SU-DHL-6 (cell line): ENCODE measurements at regions not wholly inside any gene's neighbourhood (a gene's known extent, or its start where the extent isn't known, plus 50 kb on each side); places are given as distances from the start of the nearest gene placed in this dataset.
"Not testable (repeated sequence)": the region's sequence is repeated elsewhere in the genome, so short reads cannot be mapped to it uniquely, and the experiment has no call there.

Experiments
- H2AFZ ChIP-seq: fragments of 200-600 bp; sonication (generic); 2 replicates; pipeline ENCODE4 v1.6.1; 2014; ENCODE audit warnings: low read depth, mild to moderate bottlenecking, moderate library complexity, mixed read lengths, antibody characterized with exemption, low read length; ENCODE audit not compliant: severe bottlenecking
- H3F3A ChIP-seq: fragments of 200-600 bp; shearing (Covaris generic); 2 replicates; pipeline ENCODE4 v1.6.0; 2016; ENCODE audit warnings: antibody characterized with exemption, mild to moderate bottlenecking; ENCODE audit not compliant: insufficient read depth
- H3K27ac ChIP-seq: fragments of 200-600 bp; sonication (generic); 2 replicates; pipeline ENCODE4 v1.5.1; 2016; ENCODE audit warnings: low read depth, mild to moderate bottlenecking, low read length, moderate library complexity, mixed read lengths
- H3K27me3 ChIP-seq: fragments of 200-600 bp; sonication (generic), shearing (Covaris generic); 2 replicates; pipeline ENCODE4 v1.6.0; 2014; ENCODE audit warnings: mild to moderate bottlenecking, low read length
- H3K36me3 ChIP-seq: fragments of 200-600 bp; sonication (generic); 2 replicates; pipeline ENCODE4 v1.6.1; 2014; ENCODE audit warnings: mild to moderate bottlenecking, low read length, mixed read lengths
- H3K4me2 ChIP-seq: fragments of 300-600, 200-600 bp; shearing (Covaris generic), sonication (generic); 2 replicates; pipeline ENCODE4 v1.6.0; 2014; ENCODE audit warnings: low read length, low read depth, mild to moderate bottlenecking; ENCODE audit not compliant: poor library complexity, severe bottlenecking
- H3K4me3 ChIP-seq: fragments of 200-600 bp; sonication (generic); 2 replicates; pipeline ENCODE4 v1.5.1; 2014; ENCODE audit warnings: antibody characterized with exemption, low read length, mild to moderate bottlenecking, mixed read lengths; ENCODE audit not compliant: insufficient read depth, poor library complexity, severe bottlenecking
- H3K79me2 ChIP-seq: fragments of 200-600 bp; sonication (generic); 2 replicates; pipeline ENCODE4 v1.6.1; 2014; ENCODE audit warnings: mild to moderate bottlenecking, low read length, moderate library complexity; ENCODE audit not compliant: insufficient read depth
- H3K9ac ChIP-seq: fragments of 200-600 bp; sonication (generic); 2 replicates; pipeline ENCODE4 v1.7.0; 2014; ENCODE audit warnings: mild to moderate bottlenecking, low read length
- H3K9me2 ChIP-seq: fragments of 200-600 bp; sonication (generic); replicated peaks from 2 replicates; pipeline ENCODE4 v1.6.1; 2014; ENCODE audit warnings: low read length; ENCODE audit not compliant: insufficient read depth
- H3K9me3 ChIP-seq: fragments of 200-600 bp; sonication (generic); 2 replicates; pipeline ENCODE4 v1.6.1; 2014; ENCODE audit warnings: low read length, mixed read lengths; ENCODE audit not compliant: insufficient read depth
- H4K20me1 ChIP-seq: fragments of 200-600 bp; sonication (generic); 2 replicates; pipeline ENCODE4 v1.6.1; 2014; ENCODE audit warnings: low read depth, mild to moderate bottlenecking, antibody characterized with exemption, low read length, moderate library complexity, mixed read lengths
- EZH2phosphoT487 ChIP-seq: fragments of 200-600 bp; sonication (generic), shearing (Covaris generic); conservative IDR thresholded peaks from 2 replicates; pipeline ENCODE4 v1.6.1; 2018; ENCODE audit warnings: mild to moderate bottlenecking, antibody characterized with exemption, low read length, moderate library complexity, mixed read lengths
- TF ChIP-seq, protein P1 (sequence below): fragments of 200-600 bp; sonication (generic); IDR thresholded peaks from one replicate; pipeline ENCODE4 v1.5.1; 2017; ENCODE audit warnings: antibody characterized with exemption, mild to moderate bottlenecking, low read length, moderate library complexity; ENCODE audit not compliant: insufficient read depth, poor library complexity, severe bottlenecking

GRCh38 chr4:59666645-59667044, 1533.5 kb upstream of the ADGRL3 start:
- H3F3A ChIP-seq = no peaks in the 10 kb centered on the region
- no peak overlapping the region for H3K27ac ChIP-seq
- no peaks in the 10 kb centered on the region for H3K9me3 ChIP-seq
- H3K27me3 ChIP-seq = no peaks in the 10 kb centered on the region
- H3K9ac ChIP-seq = no peak overlapping the region
- H3K4me3 ChIP-seq = no peak overlapping the region
- no peak overlapping the region for H3K4me2 ChIP-seq
- no peaks in the 10 kb centered on the region for H3K79me2 ChIP-seq
- TF ChIP-seq, protein P1, sequence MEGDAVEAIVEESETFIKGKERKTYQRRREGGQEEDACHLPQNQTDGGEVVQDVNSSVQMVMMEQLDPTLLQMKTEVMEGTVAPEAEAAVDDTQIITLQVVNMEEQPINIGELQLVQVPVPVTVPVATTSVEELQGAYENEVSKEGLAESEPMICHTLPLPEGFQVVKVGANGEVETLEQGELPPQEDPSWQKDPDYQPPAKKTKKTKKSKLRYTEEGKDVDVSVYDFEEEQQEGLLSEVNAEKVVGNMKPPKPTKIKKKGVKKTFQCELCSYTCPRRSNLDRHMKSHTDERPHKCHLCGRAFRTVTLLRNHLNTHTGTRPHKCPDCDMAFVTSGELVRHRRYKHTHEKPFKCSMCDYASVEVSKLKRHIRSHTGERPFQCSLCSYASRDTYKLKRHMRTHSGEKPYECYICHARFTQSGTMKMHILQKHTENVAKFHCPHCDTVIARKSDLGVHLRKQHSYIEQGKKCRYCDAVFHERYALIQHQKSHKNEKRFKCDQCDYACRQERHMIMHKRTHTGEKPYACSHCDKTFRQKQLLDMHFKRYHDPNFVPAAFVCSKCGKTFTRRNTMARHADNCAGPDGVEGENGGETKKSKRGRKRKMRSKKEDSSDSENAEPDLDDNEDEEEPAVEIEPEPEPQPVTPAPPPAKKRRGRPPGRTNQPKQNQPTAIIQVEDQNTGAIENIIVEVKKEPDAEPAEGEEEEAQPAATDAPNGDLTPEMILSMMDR = no peak
- TF ChIP-seq EZH2phosphoT487 = no peak
- H4K20me1 ChIP-seq = no peaks in the 10 kb centered on the region
- H3K9me2 ChIP-seq = no peaks in the 10 kb centered on the region
- no peaks in the 10 kb centered on the region for H3K36me3 ChIP-seq
- H2AFZ ChIP-seq = no peak overlapping the region

GRCh38 chr4:59671037-59671436, 1529.1 kb upstream of the ADGRL3 start:
- no peaks in the 10 kb centered on the region for H4K20me1 ChIP-seq

DNA sequence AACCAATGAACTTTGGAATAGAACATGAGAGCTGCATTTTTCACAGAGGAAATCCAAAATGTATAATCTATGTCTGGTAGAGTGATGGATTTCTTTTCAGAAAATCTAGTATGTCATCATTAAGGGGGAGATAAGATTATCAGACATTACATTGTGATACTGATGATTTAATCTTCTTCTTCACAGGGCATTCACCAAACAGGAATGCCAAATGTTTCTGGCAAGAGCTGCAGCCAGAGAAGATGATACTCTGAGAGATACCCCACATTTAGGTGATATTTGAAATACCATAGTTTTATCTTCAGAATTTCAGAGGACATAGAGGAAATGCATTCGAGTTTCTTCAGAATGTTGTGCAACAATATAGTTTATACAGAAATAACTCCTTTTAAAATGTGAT, 1523.7 kb upstream of the ADGRL3 start:
- no peak overlapping the region for H3K9ac ChIP-seq
- H3K36me3 ChIP-seq = no peaks in the 10 kb centered on the region
- no peaks in the 10 kb centered on the region for H3K27me3 ChIP-seq
- H2AFZ ChIP-seq = no peak overlapping the region
- H3K27ac ChIP-seq = no peak overlapping the region
- no peaks in the 10 kb centered on the region for H3K79me2 ChIP-seq
- no peaks in the 10 kb centered on the region for H4K20me1 ChIP-seq
- H3F3A ChIP-seq = no peaks in the 10 kb centered on the region
- H3K4me2 ChIP-seq = no peak overlapping the region
- H3K9me3 ChIP-seq = no peaks in the 10 kb centered on the region
- TF ChIP-seq, protein P1 = no peak
- no peak for TF ChIP-seq EZH2phosphoT487
- no peaks in the 10 kb centered on the region for H3K9me2 ChIP-seq
- H3K4me3 ChIP-seq = no peak overlapping the region

More at GRCh38 chr4:59671037-59671436, 1529.1 kb upstream of the ADGRL3 start:
- H3K79me2 ChIP-seq = no peaks in the 10 kb centered on the region
- H3K9me3 ChIP-seq = no peaks in the 10 kb centered on the region
- no peaks in the 10 kb centered on the region for H3K36me3 ChIP-seq
- no peak overlapping the region for H3K9ac ChIP-seq
- H3K4me3 ChIP-seq = no peak overlapping the region
- H3K27ac ChIP-seq = no peak overlapping the region
- H2AFZ ChIP-seq = no peak overlapping the region
- H3F3A ChIP-seq = no peaks in the 10 kb centered on the region
- H3K9me2 ChIP-seq = no peaks in the 10 kb centered on the region
- H3K27me3 ChIP-seq = no peaks in the 10 kb centered on the region
- H3K4me2 ChIP-seq = no peak overlapping the region
- TF ChIP-seq, protein P1 = no peak
- TF ChIP-seq EZH2phosphoT487 = no peak

DNA sequence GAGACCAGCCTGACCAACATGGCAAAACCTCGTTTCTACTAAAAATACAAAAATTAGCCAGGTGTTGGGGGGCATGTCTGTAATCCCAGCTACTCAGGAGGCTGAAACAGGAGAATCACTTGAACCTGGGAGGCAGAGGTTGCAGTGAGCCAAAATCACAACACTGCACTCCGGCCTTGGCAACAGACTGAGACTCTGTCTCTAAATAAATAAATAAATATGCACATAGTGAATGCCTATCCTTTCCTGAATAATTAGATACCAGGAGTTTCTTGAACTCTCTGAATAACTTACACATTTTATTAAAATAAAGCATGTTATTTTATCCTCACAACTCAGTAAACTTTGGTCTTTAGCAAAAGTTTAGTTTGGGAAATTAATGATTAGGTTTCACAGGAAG, 1523.1 kb upstream of the ADGRL3 start:
- H3K9me2 ChIP-seq = not testable (repeated sequence)

More for the DNA sequence above, 1523.1 kb upstream of the ADGRL3 start:
- not testable (repeated sequence) for H3K4me2 ChIP-seq, H3K4me3 ChIP-seq, H3K9ac ChIP-seq, H3K9me3 ChIP-seq, H3K27me3 ChIP-seq, H3K79me2 ChIP-seq, H4K20me1 ChIP-seq, H3F3A ChIP-seq, H3K27ac ChIP-seq, H2AFZ ChIP-seq, H3K36me3 ChIP-seq
